ENCODE measurements at regions not wholly inside any gene's neighbourhood (a gene's known extent, or its start where the extent isn't known, plus 50 kb on each side); places are given as distances from the start of the nearest gene placed in this dataset.

DNA sequence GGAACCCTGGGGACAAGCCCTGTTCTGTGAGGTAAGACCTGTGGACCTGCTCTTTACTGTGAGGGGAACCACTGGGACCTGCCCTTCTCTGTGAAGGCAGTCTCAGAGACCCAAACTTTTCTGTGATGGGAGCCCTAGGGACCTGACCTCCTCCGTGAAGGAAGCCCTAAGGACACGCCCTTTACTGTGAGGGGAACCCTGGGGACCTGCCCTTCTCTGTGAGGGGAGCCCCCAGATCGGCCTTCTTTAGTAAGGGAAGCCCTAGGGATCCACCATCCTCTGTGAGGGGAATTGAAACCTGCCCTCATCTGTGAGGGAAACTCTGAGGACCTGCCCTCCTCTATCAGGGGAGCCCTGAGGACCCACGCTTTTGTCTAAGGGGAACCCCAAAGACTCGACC lies 343.5 kb downstream of the UQCRFS1 start:
- no peak for DNase-seq (ENCODE audit: extremely low spot score)
- no peak for TF ChIP-seq LEF1 (IDR thresholded peaks at IDR 0.05; ENCODE audit: borderline replicate concordance)
- TF ChIP-seq BHLHE40 (IDR thresholded peaks at IDR 0.05; ENCODE audit: borderline replicate concordance): no peak
- no peak for TF ChIP-seq TARDBP (IDR thresholded peaks at IDR 0.05)
- TF ChIP-seq FOXK2 (IDR thresholded peaks at IDR 0.05): no peak
- TF ChIP-seq CTBP1 (IDR thresholded peaks at IDR 0.05; ENCODE audit: borderline replicate concordance): no peak
- no peak for TF ChIP-seq NFRKB (IDR thresholded peaks at IDR 0.05)
- TF ChIP-seq, protein P1, sequence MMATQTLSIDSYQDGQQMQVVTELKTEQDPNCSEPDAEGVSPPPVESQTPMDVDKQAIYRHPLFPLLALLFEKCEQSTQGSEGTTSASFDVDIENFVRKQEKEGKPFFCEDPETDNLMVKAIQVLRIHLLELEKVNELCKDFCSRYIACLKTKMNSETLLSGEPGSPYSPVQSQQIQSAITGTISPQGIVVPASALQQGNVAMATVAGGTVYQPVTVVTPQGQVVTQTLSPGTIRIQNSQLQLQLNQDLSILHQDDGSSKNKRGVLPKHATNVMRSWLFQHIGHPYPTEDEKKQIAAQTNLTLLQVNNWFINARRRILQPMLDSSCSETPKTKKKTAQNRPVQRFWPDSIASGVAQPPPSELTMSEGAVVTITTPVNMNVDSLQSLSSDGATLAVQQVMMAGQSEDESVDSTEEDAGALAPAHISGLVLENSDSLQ (IDR thresholded peaks at IDR 0.05): no peak
- TF ChIP-seq ELF4 (IDR thresholded peaks at IDR 0.05): no peak
- POLR2A ChIA-PET: no interaction called here
- CTCF ChIA-PET: no interaction called here

DNA sequence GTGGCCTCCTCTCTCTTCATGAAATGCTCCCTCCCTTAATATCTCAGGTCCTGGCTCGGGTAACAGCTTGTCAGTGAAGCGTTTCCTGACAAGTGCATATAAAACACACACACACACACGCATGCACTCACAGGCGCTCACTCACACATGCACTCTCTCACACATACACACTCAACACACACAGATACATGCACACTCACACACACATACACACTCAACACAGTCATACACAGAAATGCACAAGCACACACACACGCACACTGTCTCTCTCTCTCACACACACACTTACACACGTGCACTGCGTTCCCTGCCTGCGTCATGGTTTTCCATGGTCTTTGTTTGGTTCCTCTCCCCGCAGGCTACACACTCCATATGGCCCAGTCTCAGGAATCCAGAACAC lies 344.1 kb downstream of the UQCRFS1 start:
- TF ChIP-seq ZNF384 (IDR thresholded peaks at IDR 0.05) (no peak), ELF4 (IDR thresholded peaks at IDR 0.05) (no peak), ARNT (IDR thresholded peaks at IDR 0.05) (no peak), NFRKB (IDR thresholded peaks at IDR 0.05) (no peak), SUZ12 (IDR thresholded peaks at IDR 0.05) (no peak), FOXM1 (IDR thresholded peaks at IDR 0.05; ENCODE audit: borderline replicate concordance) (no peak), CTBP1 (IDR thresholded peaks at IDR 0.05; ENCODE audit: borderline replicate concordance) (no peak), L3MBTL2 (conservative IDR thresholded peaks at IDR 0.05) (no peak), HDGF (IDR thresholded peaks at IDR 0.05; ENCODE audit: borderline replicate concordance) (no peak), BHLHE40 (IDR thresholded peaks at IDR 0.05; ENCODE audit: borderline replicate concordance) (no peak)
- TF ChIP-seq, protein P1 (IDR thresholded peaks at IDR 0.05): no peak
- ChIA-PET POLR2A (no interaction called here), CTCF (no interaction called here)
- DNase-seq (ENCODE audit: extremely low spot score): no peak

DNA sequence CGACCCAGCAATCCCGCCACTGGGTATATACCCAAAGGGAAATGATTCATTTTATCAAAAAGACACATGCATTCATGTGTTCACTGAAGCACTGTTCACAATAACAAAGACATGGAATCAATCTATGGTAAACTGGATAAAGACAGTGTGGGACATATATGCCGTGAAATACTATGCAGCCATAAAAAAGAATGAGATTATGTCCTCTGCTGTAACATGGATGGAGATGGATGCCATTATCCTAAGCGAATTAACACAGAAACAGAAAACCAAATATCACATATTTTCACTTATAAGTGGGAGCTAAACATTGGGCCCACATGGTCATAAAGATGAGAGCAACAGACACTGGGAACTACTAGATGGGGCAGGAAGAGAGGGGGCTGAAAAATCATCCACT lies 345.0 kb downstream of the UQCRFS1 start:
- TF ChIP-seq FOXA1 (IDR thresholded peaks at IDR 0.05) (no peak), HDGF (IDR thresholded peaks at IDR 0.05; ENCODE audit: borderline replicate concordance) (no peak), LEF1 (IDR thresholded peaks at IDR 0.05; ENCODE audit: borderline replicate concordance) (no peak), TARDBP (IDR thresholded peaks at IDR 0.05) (no peak)
- TF ChIP-seq, protein P1 (IDR thresholded peaks at IDR 0.05): no peak
- ChIA-PET POLR2A (no interaction called here), CTCF (no interaction called here)
- no peak for DNase-seq (ENCODE audit: extremely low spot score)

DNA sequence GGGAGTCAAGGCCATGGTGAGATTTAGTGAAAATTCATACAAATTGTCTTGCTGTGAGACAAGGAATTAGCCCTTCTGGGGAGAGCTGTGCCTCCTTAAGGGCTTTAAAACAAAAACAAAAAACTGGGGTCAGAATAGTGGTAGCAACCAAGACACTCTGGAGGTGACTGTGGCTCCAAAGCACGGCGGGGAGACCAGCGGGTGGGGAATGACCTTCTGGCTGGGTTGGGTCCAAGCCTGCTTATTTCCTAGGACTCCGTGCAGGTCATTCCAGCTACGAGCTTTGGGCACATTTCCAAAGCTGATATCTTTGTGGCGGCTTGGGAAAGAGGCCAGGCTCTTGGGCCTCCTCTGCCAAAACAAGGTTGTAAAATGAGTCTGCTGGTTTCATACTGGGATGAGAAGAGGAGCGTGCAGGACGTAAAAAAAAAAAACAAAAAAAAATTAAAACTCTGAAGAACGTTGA lies 348.3 kb downstream of the UQCRFS1 start:
- no peak for TF ChIP-seq HDGF (IDR thresholded peaks at IDR 0.05; ENCODE audit: borderline replicate concordance)
- no peak for TF ChIP-seq NFRKB (IDR thresholded peaks at IDR 0.05)
- TF ChIP-seq FOXK2 (IDR thresholded peaks at IDR 0.05): no peak
- no peak for TF ChIP-seq ARNT (IDR thresholded peaks at IDR 0.05)
- no peak for TF ChIP-seq SUZ12 (IDR thresholded peaks at IDR 0.05)
- TF ChIP-seq SP1 (IDR thresholded peaks at IDR 0.05): no peak
- no peak for TF ChIP-seq LEF1 (IDR thresholded peaks at IDR 0.05; ENCODE audit: borderline replicate concordance)
- DNase-seq (ENCODE audit: extremely low spot score): no peak
- CTCF ChIA-PET: no interaction called here
- POLR2A ChIA-PET: no interaction called here

DNA sequence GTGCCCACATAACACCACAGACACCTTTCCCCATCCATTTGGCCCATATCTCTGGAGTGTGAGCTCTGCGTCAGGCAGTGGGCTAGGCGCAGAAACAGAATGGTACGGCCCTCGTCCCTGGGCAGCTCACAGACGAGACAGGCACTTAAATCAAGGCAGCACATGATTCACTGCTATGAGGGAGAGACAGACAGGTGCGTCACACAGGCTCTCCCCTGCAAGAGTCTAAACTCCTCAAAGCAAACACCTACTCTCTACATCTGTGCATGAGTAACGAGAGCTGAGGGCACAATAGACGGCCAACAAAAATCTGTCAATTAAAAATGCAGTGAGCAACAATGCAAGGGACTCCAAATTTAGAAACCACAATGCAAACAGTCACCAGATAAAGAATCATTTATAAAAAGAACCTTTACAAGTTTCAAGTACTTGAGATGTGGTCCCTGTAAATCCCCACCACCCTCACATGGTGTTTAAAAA lies 348.9 kb downstream of the UQCRFS1 start:
- no peak for TF ChIP-seq HDGF (IDR thresholded peaks at IDR 0.05; ENCODE audit: borderline replicate concordance)
- TF ChIP-seq ARNT (IDR thresholded peaks at IDR 0.05): no peak
- no peak for TF ChIP-seq SP1 (IDR thresholded peaks at IDR 0.05)
- TF ChIP-seq TARDBP (IDR thresholded peaks at IDR 0.05): no peak
- TF ChIP-seq L3MBTL2 (conservative IDR thresholded peaks at IDR 0.05): no peak
- TF ChIP-seq, protein P1 (IDR thresholded peaks at IDR 0.05): no peak
- TF ChIP-seq ELF4 (IDR thresholded peaks at IDR 0.05): no peak
- TF ChIP-seq BHLHE40 (IDR thresholded peaks at IDR 0.05; ENCODE audit: borderline replicate concordance): no peak
- TF ChIP-seq ZNF384 (IDR thresholded peaks at IDR 0.05): no peak
- no peak for TF ChIP-seq FOXK2 (IDR thresholded peaks at IDR 0.05)
- TF ChIP-seq FOXM1 (IDR thresholded peaks at IDR 0.05; ENCODE audit: borderline replicate concordance): no peak
- TF ChIP-seq NFRKB (IDR thresholded peaks at IDR 0.05): no peak
- no peak for TF ChIP-seq CTBP1 (IDR thresholded peaks at IDR 0.05; ENCODE audit: borderline replicate concordance)
- no peak for TF ChIP-seq FOXA1 (IDR thresholded peaks at IDR 0.05)
- no peak for TF ChIP-seq LEF1 (IDR thresholded peaks at IDR 0.05; ENCODE audit: borderline replicate concordance)
- TF ChIP-seq SUZ12 (IDR thresholded peaks at IDR 0.05): no peak
- ChIA-PET CTCF (no interaction called here), POLR2A (no interaction called here)
- DNase-seq (ENCODE audit: extremely low spot score): no peak

DNA sequence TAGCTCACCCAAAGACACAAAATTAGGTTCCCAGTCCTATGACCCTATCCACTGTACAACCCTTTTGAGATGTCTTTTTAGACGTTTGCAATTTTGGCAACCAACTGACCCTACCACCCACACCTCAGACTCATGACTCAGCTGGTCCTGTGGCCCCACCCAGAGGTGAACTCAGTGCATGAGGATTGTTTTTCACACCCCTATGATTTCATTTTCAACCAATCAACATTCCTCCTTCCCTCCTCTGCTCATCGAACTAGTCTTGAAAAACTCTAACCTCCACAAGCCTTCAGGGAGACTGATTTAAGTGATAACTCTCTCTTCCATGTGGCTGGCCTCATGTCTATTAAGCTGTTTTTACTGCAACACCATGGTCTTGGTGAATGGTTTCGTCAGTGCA lies 350.7 kb downstream of the UQCRFS1 start:
- CTCF ChIA-PET: no interaction called here
- TF ChIP-seq ELF4 (IDR thresholded peaks at IDR 0.05) (no peak), BHLHE40 (IDR thresholded peaks at IDR 0.05; ENCODE audit: borderline replicate concordance) (no peak), FOXK2 (IDR thresholded peaks at IDR 0.05) (no peak)
- POLR2A ChIA-PET: no interaction called here
- no peak for DNase-seq (ENCODE audit: extremely low spot score)
